ENCODE measurements at regions not wholly inside any gene's neighbourhood (a gene's known extent, or its start where the extent isn't known, plus 50 kb on each side); places are given as distances from the start of the nearest gene placed in this dataset.

GRCh38 chr3:43995547-43996378 is 245.9 kb upstream of the TOPAZ1 start:
- no peak for DNase-seq

DNA sequence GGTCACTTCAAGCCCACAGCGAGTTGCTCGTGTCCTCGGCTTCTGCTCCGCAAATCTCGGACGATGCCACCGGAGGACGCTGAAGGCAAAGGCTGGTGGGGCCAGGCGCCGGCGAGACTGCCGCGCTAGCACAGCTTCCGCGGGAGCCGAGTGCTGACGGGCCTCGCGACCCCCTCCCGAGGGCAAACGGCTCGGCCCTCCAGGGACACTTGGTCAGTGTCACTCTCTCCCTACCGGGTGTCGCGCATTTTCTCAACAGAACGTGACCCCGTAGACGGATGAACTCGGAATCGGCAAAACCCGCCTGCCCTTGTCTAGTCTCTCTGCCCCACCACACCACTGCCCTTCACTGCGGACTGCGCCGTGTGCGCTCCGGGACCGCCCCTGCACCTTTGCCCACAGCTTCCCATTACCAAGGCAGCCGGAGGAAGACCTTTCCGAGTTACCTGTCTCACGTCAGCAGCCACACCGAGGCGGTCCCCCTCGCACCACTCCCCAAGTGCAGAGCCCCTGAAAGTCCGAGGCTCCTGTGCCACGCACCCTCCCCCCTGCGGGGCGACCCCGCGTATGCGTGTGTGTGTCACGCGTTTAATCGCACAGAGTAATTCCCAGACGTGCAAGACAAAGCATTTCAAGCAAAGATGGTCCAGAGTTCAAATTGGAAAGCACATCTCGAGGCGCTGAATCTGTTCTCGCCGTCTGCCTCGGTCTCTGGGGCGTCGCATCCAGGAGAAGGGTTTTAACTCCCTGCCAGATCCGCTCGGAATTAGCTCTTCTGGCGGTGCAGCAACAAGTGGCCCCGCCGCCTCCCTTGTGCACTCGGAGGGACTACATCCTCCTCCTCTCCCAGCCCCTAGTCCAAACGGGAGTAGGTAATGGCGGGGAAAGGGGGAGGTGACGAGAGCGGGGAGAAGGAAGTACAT is 245.0 kb upstream of the TOPAZ1 start:
- DNase-seq = peak; percentile 83

DNA sequence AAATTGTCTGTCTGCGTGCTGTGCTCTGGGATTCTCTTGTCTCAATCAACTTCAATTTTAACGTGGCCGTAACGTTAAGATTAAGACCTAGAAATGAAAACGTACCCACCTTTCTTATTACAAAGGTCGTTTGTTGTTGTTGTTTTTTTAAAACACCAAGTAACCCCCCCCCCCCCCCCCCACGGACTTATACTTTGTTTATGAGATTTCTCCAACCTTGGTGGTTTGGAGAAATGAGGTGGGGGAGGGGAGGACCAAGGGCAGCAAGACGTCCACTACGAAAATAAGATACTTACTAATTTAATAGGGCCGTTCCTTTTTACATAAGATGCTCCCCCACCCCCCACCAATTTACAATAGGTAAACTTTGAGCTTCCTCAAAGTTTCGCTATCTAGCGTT is 244.4 kb upstream of the TOPAZ1 start:
- no peak for DNase-seq

DNA sequence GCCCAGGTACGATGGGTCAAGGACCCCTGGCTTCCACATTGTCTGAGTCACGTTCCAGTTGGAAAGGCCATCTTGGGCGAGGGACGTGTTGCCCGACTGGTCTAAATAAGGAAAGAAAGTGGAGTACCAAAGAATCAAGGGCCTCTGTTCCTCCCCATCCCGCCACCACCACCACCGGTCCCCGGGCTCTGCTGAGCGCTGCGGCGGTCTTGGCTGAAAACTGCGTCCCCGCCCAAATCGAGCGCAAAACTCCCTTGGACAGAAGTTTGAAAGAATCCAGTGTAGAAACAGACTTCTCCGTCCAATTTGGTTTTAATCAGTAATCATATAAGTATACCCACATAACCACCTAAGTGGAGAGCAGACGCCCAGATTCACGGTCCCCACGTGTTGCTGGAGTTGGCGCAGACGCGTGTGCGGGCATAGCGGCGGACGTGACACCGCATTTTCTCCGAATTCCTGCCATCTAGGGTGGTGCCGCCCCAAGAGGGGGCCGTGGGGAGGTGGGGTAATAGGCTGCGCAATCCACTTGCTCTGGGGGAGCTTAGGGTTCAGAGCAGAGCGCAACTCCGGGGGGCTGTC is 243.8 kb upstream of the TOPAZ1 start:
- no peak for DNase-seq

- peak; percentile 77 for DNase-seq
Observed at GRCh38 chr3:43998370-43998835, 243.3 kb upstream of the TOPAZ1 start.

- peak; percentile 89 for DNase-seq
Observed at GRCh38 chr3:43998836-43999727, 242.6 kb upstream of the TOPAZ1 start.

DNA sequence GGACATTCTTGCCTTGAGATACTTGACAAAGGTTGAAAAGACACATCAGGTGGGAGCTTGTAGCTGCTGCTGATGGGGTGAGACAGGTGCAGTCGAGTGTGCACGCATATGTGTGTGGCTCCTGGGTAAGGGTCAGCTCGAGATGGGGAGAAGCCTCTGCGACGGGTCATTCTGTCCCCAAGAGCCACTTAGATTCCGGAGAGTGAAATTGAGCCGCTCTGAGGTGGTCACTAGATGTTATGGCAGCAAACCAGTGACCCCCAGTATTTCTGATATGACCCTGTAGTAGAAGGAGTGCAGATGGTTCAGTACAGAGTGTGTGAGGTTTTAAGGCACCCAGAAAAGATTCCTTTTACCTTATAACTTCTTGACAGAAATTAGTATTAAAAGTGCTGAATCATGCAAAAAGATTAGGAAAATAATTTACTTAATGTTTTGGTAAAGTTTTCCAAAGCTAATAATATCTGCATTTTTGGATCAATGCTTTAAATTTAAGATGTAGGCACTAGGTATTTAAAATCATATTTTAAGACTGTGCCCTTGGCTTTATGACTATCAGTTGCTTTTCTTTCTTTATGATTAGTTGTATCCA is 241.9 kb upstream of the TOPAZ1 start:
- DNase-seq = no peak

GRCh38 chr3:44000586-44000985 is 241.1 kb upstream of the TOPAZ1 start:
- no peak for DNase-seq

GRCh38 chr3:44001072-44001471 is 240.6 kb upstream of the TOPAZ1 start:
- DNase-seq = no peak

DNA sequence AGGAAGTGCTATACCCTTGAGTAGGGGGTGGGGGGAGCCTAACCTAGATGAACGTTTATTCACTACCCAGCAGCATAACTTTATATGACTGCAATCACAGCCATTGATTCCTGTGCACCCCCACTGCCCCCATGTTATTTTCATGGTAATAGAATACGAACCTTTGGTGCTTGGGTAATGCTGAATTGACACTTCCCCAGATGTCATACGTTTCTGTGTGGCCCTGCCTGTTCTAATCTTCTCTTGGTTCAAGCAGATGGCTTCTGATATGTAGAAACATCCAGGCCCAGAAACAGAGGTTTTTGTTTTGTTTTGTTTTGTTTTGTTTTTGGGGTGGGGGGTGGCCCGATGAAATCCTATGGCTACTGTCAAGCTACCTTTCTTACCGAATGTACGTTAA is 237.9 kb upstream of the TOPAZ1 start:
- no peak for DNase-seq

GRCh38 chr3:44011680-44012079 is 230.0 kb upstream of the TOPAZ1 start:
- DNase-seq = no peak

- DNase-seq = no peak
Observed at GRCh38 chr3:44012160-44012899, 229.4 kb upstream of the TOPAZ1 start.

DNA sequence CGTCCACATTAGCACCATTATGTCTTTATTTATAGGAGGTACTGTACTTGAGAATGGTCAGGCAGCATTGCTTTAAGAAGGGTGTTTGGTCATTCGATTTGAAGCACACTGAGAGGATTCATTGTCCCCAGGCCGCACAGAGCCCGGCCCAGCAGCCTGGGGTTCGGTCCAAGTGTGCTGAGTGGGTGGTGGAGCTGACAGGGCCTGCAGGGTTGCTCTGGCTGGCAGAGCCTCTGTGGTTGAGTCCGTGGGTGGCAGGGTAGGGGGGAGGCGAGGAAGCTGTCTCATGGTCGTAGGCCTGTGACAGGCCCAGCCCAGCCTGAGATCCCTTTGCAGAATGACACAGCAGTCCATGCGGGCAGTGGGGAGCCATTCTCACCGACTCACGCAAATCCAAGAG is 227.7 kb upstream of the TOPAZ1 start:
- DNase-seq = no peak

GRCh38 chr3:44015170-44015569 is 226.5 kb upstream of the TOPAZ1 start:
- no peak for DNase-seq

GRCh38 chr3:44016818-44017217 is 224.9 kb upstream of the TOPAZ1 start:
- DNase-seq = no peak

GRCh38 chr3:44018926-44019325 is 222.8 kb upstream of the TOPAZ1 start:
- no peak for DNase-seq

- DNase-seq = no peak
Observed at GRCh38 chr3:44019736-44020135, 221.9 kb upstream of the TOPAZ1 start.

DNA sequence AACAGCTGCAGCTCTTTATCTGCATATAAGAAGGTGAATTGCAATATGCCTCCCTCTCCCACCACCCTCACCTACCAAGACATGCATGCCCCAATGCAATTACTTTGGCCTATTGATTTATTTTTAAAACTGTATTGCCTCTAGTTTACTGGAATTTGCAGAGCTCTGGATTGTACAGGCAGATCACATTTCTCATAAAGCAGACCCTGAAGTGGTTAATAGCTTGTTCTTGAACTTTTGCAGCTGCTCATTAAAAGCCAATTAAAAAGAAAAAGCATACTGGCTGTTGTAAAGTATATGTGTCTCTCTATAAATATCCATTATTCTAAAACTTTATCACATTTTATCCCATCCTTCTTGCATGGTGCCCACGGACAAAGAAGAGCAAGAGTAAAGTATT is 221.5 kb upstream of the TOPAZ1 start:
- DNase-seq = no peak

GRCh38 chr3:44021651-44022594 is 219.8 kb upstream of the TOPAZ1 start:
- no peak for DNase-seq

- no peak for DNase-seq
Observed at GRCh38 chr3:44023961-44024593, 217.6 kb upstream of the TOPAZ1 start.
